Left ventricle myocardium inferior (tissue), 1 donor: ENCODE measurements at regions not wholly inside any gene's neighbourhood (a gene's known extent, or its start where the extent isn't known, plus 50 kb on each side); places are given as distances from the start of the nearest gene placed in this dataset.

Source experiments
- DNase-seq: peaks from one replicate; pipeline ENCODE4 v3.0.0-alpha.2; 2020
- H3K27ac ChIP-seq: fragments of 200-600 bp; replicated peaks from 2 replicates; pipeline ENCODE4 v1.8.0; 2021
- H3K27me3 ChIP-seq: fragments of 200-600 bp; 2 replicates; pipeline ENCODE4 v1.8.0; 2021; ENCODE audit warnings: low read depth
- H3K36me3 ChIP-seq: fragments of 200-600 bp; 2 replicates; pipeline ENCODE4 v1.8.0; 2021
- H3K4me1 ChIP-seq: fragments of 200-600 bp; 2 replicates; pipeline ENCODE4 v1.8.0; 2021
- H3K4me3 ChIP-seq: fragments of 200-600 bp; 2 replicates; pipeline ENCODE4 v1.8.0; 2021; ENCODE audit warnings: mild to moderate bottlenecking, moderate library complexity
- H3K9me3 ChIP-seq: fragments of 200-600 bp; replicated peaks from 2 replicates; pipeline ENCODE4 v1.8.0; 2021
- CTCF ChIP-seq: fragments of 200-600 bp; IDR thresholded peaks from 2 replicates; pipeline ENCODE4 v1.8.0; 2021; ENCODE audit warnings: antibody characterized with exemption, mild to moderate bottlenecking, borderline replicate concordance
- intact Hi-C: fragments of 100-400 bp; cut with micrococcal nuclease; formaldehyde crosslinking; loops from one replicate; pipeline ENCODE4 v1.11.0; 2022
- donor health status: DM: no; HTN: yes; CAD: no; lungs with severe emphysema.

DNA sequence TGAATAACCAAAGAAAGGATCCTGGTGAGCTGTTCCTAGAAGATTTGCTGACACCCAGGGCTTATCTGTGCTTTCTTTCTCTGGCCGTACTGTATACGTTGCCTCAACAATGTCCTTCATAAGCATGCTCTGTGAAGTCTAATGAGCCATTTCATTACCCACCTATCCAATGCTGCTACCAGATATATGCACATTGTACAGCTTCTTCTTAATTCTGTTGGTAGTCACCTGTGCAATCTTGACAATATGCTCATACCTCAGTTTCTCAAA lies 731.8 kb upstream of the NCAM2 start:
- Histone ChIP-seq H3K4me1 (no peaks in the 10 kb centered on the region), H3K27ac (no peak overlapping the region), H3K9me3 (no peaks in the 10 kb centered on the region), H3K36me3 (no peaks in the 10 kb centered on the region), H3K27me3 (no peaks in the 10 kb centered on the region), H3K4me3 (no peak overlapping the region)
- intact Hi-C loops, result no loop called here
- TF ChIP-seq CTCF, result no peak
- no peak for DNase-seq

GRCh38 chr21:20270365-20271055 lies 727.7 kb upstream of the NCAM2 start:
- Histone ChIP-seq H3K4me3 (no peak overlapping the region), H3K4me1 (no peaks in the 10 kb centered on the region), H3K27ac (no peak overlapping the region), H3K27me3 (no peaks in the 10 kb centered on the region), H3K9me3 (no peaks in the 10 kb centered on the region), H3K36me3 (no peaks in the 10 kb centered on the region)
- intact Hi-C loops, result no loop called here
- no peak for DNase-seq
- TF ChIP-seq CTCF, result no peak

DNA sequence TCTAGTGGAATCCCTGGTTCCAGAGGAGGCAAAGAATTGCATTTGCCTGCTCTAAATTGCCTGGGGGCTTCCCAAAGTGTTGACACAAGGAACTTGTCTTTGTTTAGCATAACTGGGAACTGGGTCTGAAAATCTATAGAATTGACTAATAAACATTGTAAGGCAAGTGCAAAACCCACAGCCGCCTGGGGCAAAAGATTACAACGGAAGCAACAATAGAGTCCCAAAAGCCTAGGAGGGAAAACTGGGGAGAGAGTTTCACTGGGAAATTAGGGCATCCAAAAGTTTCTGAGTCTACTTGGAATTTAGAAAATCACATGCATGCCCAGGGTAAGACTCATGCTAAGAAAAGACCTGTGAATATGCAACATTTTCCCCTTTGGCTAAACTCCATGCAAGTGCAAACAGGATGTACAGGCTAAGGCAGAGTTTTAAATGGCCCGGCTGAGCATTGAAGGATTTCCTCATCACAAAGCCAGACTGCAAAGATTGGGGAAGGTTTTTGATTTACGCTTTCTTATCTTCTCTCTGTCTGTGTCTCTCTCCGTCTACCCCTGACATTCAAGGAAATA lies 725.3 kb upstream of the NCAM2 start:
- Histone ChIP-seq H3K4me1 (no peaks in the 10 kb centered on the region), H3K27ac (no peak overlapping the region), H3K27me3 (no peaks in the 10 kb centered on the region), H3K9me3 (no peaks in the 10 kb centered on the region), H3K36me3 (no peaks in the 10 kb centered on the region), H3K4me3 (no peak overlapping the region)
- TF ChIP-seq CTCF, result no peak
- DNase-seq, result no peak
- intact Hi-C loops, result no loop called here

GRCh38 chr21:20276377-20276776 lies 721.8 kb upstream of the NCAM2 start:
- intact Hi-C loops, result no loop called here
- DNase-seq, result no peak
- Histone ChIP-seq H3K36me3 (no peaks in the 10 kb centered on the region), H3K4me3 (no peak overlapping the region), H3K4me1 (no peaks in the 10 kb centered on the region), H3K9me3 (no peaks in the 10 kb centered on the region), H3K27ac (no peak overlapping the region), H3K27me3 (no peaks in the 10 kb centered on the region)
- no peak for TF ChIP-seq CTCF

- no peak overlapping the region for H3K27ac ChIP-seq
- no peaks in the 10 kb centered on the region for H3K9me3 ChIP-seq
- intact Hi-C loops, result no loop called here
- no peak for TF ChIP-seq CTCF
- no peaks in the 10 kb centered on the region for H3K27me3 ChIP-seq
- no peak overlapping the region for H3K4me3 ChIP-seq
- no peak for DNase-seq
- H3K4me1 ChIP-seq, result no peaks in the 10 kb centered on the region
- no peaks in the 10 kb centered on the region for H3K36me3 ChIP-seq
These were observed 721.3 kb upstream of the NCAM2 start for GRCh38 chr21:20276954-20277353.
